RPMI7951 (cell line): ENCODE measurements at regions not wholly inside any gene's neighbourhood (a gene's known extent, or its start where the extent isn't known, plus 50 kb on each side); places are given as distances from the start of the nearest gene placed in this dataset.
"Not testable (repeated sequence)": the region's sequence is repeated elsewhere in the genome, so short reads cannot be mapped to it uniquely, and the experiment has no call there.

Experiments used
- DNase-seq: peaks from one replicate; pipeline ENCODE4 v3.0.0-alpha.2; 2012; ENCODE audit warnings: low read depth

DNA sequence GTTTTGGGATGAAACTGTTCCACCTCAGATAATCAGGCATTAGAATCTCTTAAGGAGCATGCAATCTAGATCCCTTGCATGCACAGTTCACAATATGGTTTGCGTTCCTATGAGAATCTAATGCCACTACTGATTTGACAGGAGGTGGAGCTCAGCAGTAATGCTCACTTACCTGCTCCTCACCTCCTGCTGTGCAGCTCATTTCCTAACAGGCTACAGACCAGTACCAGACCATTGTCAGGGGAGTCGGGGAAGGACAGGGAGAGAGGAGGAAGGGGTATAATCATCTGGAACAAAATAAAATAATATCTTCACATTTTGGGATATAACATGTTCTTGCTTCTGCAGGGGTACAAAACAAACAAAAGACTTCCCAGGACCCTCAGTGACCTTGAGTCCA, 532.0 kb upstream of the FSHR start:
- DNase-seq: no peak

DNA sequence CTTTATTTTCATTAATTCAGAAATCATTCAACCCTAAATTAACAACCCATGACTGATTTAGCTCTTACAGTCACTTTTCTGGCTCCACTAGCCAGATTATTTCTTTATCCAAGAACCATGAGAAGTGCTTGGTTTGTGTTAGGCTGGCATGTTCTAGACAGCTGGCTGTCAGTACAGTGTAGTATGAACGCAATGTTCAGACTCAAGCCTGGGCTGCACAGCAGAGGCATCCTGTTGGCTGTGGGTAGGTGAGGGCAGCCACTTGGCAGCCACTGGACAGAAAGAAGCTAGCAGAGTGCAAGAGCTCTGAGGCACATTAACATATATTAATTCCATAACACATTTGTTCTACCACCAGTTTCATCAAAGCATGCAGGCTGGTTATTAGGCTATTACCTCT, 522.9 kb upstream of the FSHR start:
- no peak for DNase-seq

DNA sequence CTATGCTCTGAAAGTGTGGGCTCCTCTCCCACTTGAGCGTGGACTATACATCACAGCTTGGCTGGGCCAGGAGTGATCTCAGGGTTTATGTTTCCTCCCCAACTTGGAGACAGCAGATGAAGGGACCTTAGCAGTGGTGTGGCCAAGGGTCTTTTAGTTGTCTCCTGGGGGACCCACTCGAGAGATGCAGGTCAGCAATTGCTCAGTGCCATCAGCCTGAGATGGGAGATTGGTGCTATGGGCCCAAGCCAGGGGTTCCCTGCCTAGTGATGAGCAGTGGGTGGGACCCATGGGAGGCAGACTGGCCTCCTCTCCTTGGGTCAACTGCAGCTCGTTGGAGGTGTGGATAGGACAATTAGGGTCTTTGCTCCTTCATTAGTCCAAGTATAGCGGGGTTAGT, 510.5 kb upstream of the FSHR start:
- DNase-seq: no peak

DNA sequence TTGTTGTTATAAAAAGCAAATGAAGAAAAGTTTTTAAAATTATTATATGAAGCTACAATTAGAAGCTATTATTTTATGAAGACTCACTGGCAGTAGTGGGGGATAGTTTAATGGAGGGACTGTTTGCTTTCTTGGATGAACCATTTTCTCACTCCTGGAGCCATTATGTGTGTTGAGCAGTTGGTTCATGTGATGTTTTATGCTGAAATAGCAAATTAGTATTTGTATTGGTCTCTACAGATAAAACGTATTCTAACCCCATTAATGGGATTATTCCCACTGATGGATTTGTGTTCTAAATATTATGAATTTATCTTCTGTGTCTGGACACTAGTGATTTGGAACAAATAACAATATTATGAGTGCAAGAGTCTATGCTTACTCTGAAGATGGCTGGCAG, 507.5 kb upstream of the FSHR start:
- DNase-seq: no peak

DNA sequence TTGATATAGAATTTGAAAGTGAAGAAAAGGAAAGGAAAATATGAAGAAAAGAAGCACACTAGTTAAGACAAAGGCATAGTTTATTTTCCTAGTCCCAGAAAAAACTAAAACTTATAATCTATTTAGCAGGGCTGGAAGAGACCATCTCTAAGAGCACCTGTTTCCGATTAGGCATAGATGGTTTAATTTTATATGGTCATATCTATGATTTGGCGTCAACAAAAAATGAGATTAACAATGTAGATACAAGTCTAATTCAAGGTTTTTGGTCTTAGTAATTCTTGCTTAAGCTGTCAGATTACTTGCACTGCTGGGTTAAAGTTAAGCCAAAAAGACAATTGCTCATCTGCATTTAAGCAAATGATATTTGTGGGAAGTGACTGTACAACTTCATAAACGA, 502.5 kb upstream of the FSHR start:
- DNase-seq: no peak

DNA sequence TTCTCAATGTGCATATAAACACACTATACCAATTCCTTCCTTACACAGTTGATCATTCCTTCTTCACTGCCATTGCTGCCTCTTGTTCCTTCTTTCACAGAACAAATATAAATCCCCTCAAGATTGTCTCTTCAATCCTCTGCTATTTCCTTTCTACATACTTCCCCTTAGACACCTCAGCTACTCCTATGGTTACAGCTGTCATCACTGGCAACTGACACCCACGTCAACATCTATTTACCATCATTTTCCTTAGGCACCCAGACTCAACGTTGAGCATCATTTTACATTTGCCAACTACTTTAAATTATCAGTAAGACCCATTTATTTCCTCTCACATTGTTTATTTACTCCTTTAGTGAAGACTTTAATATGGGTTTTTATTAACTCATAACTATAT, 488.8 kb upstream of the FSHR start:
- no peak for DNase-seq

DNA sequence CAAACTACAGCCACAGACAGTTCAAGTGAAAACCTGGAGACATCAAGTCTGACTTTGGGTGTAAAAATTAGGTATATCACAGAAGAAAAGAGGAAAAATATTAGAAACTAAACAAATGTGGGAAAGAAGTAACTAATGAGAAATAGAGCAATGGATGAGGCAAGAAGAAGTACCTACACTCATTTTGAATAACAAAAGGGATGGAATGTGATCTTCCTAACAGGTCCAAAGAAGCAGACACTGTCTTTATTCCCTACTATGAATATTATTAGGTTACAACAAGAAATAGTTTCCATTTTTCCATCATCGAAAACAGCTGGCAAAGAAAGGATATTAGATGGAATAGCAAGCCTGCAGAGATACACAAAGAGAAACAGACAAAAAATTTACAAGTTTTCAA, 486.3 kb upstream of the FSHR start:
- no peak for DNase-seq

DNA sequence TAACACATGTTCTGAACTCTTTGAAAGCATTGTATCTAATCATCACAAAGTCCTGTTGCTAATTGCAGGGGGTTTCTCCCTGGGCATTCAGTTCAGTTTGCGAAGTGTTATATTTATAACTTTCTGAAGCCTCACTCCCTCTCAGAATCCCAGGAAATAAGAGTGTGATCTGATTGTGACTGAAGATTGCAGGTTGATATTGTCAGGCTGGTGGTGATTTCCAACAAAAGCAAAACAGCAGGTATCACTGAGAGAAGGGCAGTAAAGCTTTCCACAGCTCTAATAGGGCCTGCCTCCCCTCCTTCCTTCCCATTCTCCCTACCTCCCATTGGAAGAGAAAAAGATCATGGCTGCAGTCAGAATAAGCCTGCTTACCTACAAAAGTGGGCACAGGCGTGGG, 466.7 kb upstream of the FSHR start:
- DNase-seq: no peak

DNA sequence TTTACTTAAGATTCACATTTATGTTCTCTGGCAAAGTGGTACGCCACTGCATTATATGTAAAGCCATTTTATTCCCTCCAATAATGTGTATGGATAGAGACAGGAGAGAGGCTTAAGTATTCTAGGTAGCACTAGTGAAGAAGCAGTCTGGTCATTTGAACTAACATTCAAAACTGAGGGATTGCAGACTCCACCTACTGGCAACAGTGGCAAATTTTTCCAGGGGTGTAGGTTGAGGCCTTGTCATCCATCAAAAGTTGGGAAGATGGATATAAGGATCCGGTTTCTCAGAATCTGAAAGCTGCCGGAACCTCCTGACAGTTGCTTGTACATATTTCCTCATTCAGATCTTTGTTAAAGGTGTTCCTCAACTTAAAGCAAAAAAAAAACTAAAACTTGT, 465.5 kb upstream of the FSHR start:
- DNase-seq: no peak

DNA sequence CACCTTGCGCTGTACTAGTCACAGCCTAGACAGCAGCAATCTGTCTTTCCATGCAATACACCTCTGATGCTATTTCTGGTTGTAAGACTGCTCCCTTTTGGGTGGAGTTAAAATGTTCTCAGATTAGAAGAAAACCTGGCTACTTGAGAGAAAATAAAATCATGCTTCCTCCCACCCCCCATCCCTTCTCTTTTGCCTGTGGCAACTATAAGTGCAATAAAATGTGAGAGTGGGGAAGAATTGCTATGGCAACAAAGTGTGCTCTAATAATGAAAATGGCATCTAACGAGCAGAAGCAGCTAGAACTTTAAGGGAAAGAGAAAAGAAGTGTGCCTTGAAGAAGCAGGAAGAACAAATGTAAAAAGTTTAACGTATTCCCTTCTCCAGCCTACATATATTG, 464.2 kb upstream of the FSHR start:
- no peak for DNase-seq

DNA sequence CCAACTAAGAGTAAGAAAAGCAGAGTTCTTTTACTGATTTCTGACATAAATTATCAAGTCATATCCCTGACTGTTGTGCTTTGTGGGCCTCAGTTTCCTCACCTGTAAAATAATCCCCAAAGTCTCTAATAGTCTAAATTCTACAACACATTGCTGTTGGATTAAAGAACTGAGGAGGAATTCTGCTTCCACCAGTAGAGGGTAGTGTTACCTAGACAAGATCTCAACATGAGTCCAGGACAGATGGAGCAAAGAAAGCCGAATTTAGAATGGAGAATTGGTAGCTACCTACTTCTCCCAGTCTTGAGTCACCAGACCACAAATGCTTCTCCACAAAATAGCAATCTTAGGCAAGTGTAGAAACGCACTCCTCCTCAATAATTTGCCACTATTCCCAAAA, 462.5 kb upstream of the FSHR start:
- DNase-seq: peak; percentile 7

DNA sequence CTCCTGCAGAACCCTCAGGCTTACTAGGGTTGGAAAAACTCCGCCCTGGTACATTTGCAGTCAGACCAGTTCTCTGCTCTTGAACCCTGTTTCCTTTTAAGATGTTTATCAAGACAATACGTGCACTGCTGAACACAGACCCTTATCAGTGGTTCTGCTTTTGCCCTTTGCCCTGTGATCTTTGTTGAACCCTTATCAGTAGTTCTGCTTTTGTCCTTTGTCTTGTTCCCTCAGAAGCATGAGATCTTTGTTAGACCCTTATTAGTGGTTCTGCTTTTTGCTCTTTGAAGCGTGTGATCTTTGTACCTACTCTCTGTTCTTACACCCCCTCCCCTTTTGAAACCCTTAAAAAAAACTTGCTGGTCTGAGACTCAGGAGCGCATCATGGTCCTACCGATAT, 457.5 kb upstream of the FSHR start:
- DNase-seq: not testable (repeated sequence)

DNA sequence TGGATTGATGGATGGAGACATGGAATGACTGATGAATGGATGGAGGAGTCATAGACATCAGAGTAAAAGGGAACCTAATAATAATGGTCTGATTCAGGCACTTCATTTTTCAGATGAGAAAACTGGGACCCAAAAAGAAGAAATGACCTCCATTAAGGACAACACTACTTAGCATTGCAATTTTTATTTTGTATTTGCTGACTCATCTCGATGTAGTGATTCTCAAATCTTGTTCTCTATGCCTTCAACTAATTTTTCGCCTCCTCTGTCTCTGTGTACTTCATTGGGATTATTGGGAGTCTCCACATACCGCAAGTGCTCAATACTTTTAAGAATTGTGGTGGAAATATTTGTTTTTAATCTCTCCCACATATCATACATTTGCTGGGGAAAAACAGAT, 446.2 kb upstream of the FSHR start:
- no peak for DNase-seq

DNA sequence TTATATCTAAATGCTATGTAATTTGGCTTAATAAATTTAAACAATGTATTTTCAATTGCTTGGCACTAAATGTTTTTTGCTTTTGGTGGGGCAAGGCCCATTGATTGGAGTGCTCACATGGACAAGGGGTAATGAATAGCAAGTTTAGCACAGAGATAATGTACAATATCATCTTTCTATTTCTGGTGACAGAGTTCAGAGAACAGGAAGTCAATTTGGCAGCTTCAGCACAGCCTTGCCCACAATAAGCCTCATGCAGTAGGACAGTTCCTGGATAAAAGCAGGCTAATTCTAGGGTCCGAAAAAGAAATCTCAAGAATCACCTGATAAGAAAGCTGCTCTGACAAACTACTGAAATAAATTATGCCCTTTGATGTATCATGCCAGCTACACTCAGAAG, 443.9 kb upstream of the FSHR start:
- DNase-seq: no peak

DNA sequence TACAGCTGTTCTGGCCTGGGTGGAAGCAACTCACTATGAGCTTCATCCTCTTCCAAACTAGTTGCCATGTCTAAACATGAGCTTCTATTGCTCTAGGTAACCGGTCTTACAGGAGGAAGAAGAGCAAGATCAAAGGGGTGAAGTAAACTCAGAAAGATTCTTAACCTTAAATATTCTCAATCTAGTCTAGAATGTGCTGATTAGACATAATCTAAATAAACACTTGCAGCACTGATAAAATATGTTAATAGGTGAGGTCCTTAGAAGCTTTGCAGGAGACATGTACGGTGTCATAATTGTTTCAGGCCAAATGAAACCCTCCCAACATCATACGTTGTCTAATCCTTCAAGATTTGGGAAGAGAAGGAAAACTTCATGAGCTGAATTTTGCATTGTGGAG, 431.6 kb upstream of the FSHR start:
- DNase-seq: no peak

DNA sequence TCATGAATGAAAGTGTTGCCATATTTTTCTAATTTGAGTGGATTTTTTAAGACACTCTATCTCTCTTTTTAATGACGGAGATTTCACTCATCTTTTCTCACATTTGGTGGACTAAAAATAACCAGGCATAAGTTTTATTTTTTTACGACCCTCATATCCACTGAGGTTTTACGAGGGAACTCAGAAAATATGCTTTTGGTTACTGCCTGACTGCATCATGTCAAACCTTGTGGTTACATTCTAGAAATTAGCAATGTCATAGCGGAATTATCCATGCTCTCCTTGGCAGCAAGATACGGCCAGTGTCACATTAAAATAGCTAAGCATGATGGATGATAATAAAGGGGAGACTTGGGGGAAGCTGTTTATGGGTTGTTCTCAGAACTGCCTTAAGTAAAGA, 428.6 kb upstream of the FSHR start:
- DNase-seq: no peak

DNA sequence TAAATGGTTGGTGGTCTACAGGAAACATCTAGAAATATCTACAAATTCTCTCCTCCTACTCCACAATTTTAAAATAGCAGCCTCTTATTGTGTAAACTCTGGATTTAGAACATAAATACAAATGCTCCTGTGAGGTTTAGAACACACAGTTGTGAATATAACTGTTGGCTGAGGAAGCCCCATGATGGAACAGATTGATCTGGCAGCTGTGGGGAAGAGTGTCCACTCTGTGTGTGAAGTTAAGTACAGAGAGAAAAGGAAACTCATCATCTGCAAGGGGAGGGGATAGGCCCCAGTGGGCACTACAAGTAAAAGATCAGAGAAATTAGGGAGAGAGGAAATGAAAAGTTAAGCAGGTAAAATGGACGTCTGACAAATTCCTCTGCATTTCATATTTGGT, 422.7 kb upstream of the FSHR start:
- DNase-seq: no peak

DNA sequence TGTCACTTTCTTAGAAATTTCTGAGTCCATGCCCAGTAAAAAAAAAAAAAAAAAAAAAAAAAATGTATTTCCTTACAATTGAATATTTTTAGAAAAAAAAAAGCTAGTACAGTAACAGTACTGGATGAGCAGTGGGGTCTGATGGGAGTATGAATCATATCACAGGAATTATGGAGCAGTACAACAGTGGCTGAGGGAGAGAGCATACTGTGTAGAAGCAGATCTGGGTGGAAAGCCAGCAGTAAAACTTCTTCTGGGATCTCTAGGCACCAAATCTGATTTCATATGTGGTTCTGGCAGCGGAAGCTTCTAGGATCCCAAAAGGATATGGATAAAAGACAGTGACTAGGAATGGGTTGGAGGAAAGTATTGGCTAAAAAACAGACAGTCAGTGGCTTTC, 414.9 kb upstream of the FSHR start:
- no peak for DNase-seq

DNA sequence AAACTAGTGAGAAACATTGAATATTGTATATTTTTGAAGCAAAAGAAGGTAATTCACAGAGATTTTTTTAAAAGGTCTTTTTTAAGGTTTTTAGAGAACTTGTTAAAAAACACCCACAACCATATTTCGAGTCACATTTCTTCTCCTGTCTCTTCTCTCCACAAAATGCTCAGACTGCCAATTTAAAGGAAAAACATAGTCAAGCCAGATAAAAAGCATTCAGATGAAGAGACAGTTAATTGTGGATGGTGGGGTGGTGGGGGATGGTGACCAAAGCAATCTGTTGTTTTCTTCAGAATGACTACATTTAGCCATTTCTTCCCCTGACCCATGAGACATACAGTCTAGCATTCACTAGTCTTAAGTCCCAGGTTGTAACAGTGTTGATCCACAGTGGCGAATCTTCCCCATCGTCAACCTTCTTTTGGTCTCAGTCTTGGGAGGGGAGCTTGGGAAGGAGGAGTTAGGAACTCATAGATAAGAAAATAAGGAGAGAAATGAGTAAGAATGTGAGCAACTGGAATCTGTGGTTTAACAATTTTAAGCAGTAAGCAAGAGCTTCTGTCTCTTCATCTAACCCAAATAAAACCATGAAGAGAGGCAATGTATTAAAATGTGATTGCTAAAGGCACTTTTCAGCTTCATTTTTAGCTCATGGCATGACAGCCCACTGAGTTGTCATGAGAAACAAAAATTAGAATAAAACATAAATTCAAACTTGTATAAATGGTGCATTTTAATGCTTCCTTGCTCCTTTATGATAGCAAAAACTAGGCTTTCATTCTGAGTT, 413.7 kb upstream of the FSHR start:
- DNase-seq: no peak

DNA sequence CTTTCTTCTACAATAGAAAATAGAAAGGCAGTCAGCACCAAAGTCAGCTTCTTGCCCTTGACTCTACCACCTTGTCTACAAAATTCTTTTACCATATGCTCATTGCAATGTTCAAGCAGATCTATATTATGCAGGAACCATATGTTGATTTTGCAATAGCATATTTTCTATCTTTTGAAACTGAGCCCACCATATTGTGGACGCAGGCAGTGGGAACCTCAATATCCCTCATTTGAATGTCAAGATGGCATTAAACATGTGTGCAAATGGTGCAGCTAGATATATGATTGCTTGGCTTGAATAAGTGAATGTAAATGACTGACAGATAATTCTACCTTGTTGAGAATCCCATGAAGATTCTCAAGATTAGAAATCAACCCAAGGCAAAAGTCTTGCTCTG, 412.7 kb upstream of the FSHR start:
- no peak for DNase-seq

DNA sequence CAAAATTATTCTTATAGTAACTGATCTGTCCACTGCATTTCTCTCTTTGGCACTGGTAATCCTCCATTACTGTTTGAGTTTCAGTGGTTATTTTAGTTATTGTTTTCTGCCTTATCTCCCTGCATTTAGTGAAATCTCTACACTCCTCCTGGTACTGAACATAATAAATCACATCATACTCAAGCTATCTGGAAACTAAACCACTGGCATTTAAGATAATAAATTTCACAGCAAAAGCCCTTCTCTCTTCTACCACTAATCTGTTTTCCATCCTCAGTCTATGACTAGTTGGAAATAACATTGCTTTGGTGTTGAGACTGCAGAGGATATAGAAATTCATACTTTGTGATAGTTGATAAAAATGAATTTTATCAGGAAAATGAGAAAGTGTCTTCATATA, 399.3 kb upstream of the FSHR start:
- no peak for DNase-seq

DNA sequence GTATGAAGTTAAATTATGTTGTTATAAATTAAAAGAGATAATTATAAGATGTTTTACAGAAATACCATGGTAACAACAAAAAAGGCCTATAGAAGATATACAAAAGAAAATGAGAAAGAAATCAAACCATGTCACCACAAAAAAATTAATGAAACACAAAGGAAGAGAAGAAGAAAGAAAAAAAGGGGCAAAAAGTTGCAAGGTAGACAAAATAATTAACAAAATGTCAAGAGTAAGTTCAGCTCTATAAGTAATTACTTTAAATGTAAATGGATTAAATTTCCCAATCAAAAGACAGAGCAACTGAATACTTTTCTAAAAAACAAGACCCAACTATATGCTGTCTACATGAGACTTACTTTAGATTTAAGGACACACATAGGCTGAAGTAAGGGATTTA, 378.4 kb upstream of the FSHR start:
- DNase-seq: no peak

DNA sequence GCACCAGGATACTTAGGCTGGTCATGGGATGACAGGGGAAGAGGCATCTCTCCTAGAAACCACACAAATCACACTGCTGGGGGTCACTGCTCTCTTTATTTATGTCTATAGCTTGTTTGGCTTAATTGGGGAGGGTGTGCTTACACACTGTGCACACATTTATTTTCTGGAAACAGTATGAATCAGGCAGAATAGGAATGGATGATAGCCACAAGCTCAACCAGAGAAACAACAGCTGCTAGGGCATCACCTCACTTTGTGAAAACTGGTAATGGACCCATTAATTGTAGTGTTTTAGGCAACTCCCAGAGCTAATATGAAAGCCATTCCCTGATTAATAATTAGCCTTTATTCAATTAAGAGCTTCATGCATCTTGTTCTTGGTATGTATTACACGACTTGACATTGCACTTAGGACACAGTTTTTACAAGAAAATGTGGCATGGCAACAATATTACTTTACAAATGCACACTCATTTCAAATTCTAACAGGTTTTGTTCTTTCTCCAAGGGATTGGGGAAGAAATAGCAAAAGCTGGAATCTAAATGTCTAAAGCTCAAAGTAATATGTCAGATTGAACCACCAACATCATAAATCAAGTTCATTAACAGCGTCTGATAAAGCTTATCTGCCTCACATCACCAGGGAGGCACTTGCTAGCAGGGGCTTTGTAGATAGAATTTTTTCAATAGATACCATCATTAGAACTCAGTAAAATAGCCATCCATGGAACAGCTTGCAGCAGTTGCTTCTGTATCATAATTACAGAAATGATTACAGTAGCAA, 361.9 kb upstream of the FSHR start:
- no peak for DNase-seq

DNA sequence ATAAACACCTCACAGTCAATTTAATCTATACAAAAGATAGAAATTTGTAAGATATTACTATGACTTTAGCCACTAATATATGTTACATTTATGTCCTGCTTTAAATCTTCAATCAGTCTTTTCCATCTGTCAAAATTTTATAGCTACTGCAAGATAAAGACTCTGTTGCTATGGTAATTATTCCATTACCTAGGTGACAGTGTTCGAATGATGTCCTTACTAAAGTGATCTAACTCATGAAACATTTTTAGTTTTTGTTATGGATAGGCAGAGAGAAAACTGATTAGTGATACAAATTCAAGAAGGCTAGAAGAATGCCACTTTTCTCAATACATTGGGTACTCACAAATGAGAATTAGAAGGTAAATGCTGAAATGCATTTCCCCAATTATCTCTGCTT, 359.9 kb upstream of the FSHR start:
- DNase-seq: no peak
